HG03439 (cell line): ENCODE measurements at regions not wholly inside any gene's neighbourhood (a gene's known extent, or its start where the extent isn't known, plus 50 kb on each side); places are given as distances from the start of the nearest gene placed in this dataset.

Source experiments
- ATAC-seq: cut with Tn5 transposase; IDR thresholded peaks from one replicate; pipeline ENCODE4 v1.9.1; 2021; ENCODE audit warnings: mild to moderate bottlenecking, moderate library complexity; ENCODE audit not compliant: unreplicated experiment

DNA sequence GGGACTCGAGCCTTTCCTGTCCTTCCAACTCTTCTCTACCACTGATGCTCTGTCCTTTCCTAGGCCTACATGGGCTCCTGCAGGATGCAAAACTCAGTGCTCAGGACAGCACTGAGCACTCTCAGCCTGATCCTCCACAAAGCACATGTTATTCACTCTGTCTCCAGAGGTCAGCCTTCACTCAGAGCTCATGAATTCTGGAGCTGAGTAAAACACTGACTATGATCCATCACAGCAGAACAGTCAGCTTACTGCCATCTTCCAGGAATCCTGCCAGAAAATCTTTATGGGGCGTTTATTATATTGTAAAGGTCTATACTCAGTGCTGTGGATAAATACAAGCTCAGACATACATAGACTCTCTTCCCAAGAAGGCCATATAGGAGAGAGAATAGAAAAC lies 121.5 kb upstream of the CPEB2 start:
- ATAC-seq = no peak

DNA sequence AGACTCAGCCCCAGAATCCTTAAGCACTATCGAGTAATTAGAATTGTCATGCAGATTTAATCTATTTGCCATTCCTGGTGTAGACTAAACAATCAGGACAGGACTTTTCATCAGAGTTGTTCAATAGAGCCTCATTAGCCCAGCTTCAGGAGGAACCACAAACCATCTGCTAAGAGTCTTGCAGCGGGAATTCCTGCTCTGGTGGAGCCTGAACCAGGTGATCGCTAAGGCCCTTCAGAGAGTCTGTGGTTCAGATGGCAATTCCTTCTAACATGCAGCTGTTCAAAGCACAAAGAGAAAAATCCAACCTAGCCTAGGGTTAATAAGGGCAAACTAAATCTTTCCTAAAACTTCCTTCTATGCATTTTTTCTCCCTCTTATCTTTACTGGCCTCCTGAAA lies 119.1 kb upstream of the CPEB2 start:
- ATAC-seq = no peak

GRCh38 chr4:14883661-14884060 lies 118.6 kb upstream of the CPEB2 start:
- no peak for ATAC-seq

DNA sequence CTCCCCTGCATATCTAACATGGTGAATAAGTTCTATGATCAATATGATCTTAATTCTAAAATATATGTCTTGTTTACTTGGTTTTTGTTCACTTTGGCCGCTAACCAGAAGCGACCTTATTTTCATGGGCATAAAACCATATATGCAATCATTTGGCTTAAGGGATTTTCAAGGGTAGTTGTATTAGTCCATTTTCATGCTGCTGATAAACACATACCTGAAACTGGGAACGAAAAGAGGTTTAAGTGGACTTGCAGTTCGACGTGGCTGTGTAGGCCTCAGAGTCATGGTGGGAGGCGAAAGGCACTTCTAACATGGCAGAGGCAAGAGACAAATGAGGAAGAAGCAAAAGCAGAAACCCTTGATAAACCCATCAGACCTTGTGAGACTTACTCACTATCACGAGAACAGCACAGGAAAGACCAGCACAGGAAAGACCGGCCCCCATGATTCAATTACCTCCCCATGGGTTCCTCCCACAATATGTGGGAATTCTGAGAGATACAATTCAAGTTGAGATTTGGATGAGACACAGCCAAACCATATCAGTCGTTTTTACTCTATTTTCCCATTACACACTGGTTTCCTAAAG lies 114.3 kb upstream of the CPEB2 start:
- ATAC-seq = no peak

DNA sequence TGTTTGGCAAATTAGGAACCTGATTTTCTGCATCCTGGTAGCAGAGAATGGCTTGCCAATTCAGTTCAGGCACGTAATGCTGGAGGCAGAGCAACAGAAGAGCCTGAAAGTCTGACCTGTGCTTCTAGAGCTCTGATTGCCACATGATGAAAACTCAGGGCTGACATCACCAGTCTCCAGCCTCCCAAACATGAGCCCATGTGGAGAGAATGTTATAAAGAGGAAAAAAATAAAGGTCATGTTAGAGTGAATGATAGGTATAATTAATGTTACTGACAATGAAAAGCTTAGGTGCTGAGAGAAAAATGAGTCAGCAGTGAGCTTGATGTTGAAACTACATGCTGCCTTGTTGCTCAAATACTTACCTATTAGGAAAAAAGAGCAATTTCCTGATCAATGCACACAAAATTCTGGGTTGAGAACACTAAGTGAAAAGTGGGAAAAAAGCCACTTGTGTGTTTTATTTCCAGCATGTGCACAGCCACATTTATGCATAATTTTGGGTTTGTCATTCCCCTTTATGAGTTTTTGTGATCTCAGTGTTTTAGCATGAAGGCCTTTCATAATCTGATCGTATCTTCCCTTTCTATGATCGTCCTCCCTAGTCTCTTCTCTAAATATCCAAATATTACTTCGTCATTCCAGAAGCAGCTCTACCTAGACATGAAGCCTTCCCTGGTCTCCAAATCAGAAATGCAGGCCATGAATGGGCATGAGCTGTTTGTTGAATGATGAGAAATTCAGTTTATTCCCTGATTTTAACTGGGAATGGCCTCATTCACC lies 113.3 kb upstream of the CPEB2 start:
- no peak for ATAC-seq

GRCh38 chr4:14892563-14892962 lies 109.7 kb upstream of the CPEB2 start:
- ATAC-seq = no peak

DNA sequence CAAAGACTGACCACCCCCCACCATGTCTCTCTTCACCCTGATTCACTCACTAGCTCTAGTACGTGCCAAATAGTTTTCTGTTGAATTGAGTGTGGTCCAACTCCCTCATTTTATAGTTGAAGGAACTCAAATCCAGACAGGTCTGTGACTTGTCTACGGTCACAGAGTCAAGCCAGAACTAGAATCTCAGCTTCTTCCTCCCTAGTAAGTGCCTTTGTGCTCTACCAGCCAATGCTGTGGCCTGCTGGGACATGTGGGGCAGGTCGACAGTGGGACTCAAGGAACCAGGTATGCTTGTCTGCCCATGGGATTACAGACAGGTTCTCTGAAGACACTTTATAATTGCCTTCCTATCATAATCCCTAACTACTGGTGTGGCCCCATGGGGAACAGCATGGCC lies 108.6 kb upstream of the CPEB2 start:
- ATAC-seq = no peak

- no peak for ATAC-seq
These were observed 107.6 kb upstream of the CPEB2 start for GRCh38 chr4:14894392-14895292.

DNA sequence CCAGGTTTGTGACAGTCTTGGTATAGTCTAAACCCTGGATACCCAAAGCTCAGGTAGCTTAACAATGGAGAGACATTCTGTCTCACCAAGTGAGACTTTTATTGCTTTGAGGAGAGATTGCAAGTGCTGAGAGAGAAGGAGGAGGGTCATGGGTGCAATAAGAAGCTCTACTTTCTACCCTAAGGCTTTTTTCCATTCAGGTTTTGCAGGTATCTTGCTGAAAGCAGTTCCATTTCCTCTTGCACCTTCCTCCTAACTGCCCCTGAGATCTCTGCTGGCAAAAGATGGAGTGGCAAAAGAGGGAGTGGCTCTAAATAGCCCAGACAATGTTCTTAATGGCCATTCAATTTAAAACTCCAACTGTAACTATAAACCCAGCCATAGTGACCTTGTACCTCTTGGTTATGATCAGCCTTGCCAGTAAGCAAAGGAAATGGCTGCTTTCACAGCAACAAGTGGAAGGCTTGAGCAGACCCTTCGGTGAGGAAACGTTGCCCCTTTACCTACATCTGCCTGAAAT lies 105.6 kb upstream of the CPEB2 start:
- ATAC-seq = no peak

DNA sequence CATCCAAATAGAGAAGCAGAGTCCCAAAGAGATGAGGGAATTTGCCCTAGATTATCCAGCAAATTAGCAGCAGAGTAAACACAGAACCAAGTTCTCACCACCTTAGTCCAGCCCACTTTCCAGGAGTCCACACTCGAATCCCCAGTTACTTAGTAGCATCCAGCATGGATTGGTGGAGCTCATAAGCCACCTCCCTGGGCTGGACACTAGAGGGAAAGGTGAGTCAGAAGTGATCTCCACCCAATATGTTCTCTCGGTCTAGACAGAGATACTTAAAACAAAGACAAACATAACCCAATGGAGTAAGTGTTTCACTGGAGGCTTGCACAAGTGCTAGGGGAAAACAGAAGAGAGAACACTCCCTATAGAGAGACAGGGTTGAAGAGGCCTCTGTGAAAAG lies 105.1 kb upstream of the CPEB2 start:
- no peak for ATAC-seq

DNA sequence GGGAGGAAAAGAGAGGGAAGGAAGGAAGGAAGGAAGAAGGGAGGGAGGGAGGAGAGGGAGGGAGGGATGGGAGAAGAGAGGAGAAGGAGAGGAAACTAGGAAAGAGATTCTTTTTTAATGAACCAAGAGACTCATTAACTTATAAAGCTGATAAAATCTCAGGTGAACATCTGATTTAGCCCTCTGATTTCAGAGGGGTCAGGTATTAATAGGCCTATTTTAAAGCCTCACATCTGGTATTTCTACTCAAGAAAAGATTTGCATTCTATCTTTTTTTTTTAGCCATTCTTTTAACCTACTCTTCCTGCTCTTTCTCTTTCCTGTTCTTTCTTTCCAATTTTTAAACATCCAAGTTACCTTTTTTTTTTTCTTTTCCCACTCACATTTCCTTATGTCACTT lies 103.3 kb upstream of the CPEB2 start:
- no peak for ATAC-seq

DNA sequence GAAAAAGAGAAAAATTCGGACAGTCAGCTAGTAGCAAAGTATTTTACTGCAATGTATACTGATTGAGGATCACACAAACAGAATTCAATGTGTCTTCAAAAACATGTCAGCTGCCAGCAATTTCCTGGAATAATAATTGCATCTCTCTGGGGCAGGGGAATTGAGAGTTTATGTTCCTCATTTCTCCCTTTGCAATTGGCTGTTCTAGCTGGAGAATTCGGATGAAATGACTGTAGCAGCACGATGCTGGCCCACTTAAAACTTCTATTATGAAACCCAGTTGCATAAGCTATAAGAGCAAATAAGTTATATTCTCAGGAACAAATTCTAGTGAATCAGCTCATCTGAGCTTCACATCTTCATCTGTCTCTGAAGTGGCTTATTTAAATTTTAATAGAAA lies 99.9 kb upstream of the CPEB2 start:
- no peak for ATAC-seq

DNA sequence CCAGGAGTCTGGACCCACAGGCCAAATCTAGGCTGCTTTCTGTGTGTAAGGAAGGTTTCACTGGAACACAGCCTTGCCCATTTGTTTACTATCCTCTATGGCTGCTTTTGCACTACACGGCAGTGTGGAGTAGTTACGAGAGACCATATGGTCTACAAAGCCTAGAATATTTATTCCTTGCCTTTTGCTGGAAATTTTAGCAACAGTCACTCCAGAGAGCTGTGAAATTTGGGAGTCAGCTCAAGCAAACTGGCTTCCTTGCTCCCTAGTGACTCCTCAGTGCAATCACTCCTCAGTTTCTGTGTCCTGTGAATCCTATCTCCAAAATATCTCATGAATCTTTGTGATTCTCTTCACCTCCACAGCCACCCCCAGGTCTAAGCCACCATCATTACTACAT lies 99.0 kb upstream of the CPEB2 start:
- ATAC-seq = no peak

GRCh38 chr4:14906805-14907204 lies 95.5 kb upstream of the CPEB2 start:
- no peak for ATAC-seq

GRCh38 chr4:14908635-14909034 lies 93.6 kb upstream of the CPEB2 start:
- no peak for ATAC-seq

DNA sequence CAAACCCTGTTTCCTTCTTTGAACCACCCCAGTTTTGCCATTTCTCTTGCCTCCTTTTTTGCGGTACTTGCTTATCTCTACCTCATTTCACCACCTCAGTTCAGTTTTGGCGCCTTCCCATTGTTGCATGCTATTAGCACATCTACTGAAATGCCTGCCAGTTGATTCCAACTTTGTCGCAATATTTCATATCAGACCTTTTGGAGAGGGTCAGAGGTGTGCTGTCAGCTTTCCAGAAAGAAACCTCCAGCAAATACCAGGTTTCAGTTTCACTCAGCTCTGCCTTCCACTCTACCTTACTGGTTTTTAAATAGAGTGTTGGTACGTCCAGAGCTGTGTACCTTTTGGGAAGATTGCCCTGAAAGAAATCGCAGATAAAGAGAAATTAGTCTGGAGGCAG lies 91.9 kb upstream of the CPEB2 start:
- ATAC-seq = no peak

- ATAC-seq = no peak
These were observed 89.9 kb upstream of the CPEB2 start for GRCh38 chr4:14912426-14912825.

GRCh38 chr4:14915018-14915417 lies 87.3 kb upstream of the CPEB2 start:
- no peak for ATAC-seq

DNA sequence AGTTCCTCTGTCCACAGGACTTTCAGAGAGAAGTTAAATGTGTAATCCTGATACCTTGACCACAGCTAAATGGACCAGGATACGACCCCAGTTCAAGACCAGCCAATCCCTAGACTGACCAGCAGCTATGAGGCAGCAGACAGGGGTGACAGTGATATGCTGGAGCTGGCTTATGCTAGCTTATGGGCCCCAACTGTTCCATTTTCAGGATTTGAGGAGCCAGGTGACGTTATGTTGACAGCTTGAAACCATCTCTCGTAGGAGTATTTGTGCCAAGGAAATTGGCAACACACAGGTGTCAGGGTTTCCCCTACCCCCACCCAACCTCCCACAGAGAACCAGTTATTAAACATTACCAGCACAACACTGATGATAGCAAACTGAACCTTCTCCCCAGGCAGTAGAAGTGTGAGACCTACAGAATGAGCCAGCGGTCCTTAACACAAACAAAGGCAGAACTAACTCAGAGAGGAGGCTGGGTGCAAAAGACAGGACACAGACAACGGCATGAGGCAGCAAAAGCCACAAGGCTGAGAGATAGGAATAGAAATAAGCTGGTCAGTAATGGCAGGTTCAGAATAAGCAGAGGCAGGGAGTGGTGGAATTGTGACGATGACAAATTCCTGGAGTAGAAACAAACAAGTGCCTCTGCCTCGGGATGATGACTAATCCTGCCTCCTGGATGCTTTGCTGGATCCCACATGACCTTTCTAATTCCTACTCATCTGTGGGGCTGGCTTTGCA lies 85.6 kb upstream of the CPEB2 start:
- ATAC-seq = no peak

- ATAC-seq = no peak
These were observed 85.0 kb upstream of the CPEB2 start for GRCh38 chr4:14917298-14917633.

GRCh38 chr4:14918336-14918735 lies 83.9 kb upstream of the CPEB2 start:
- ATAC-seq = no peak
